ENCODE measurements at regions not wholly inside any gene's neighbourhood (a gene's known extent, or its start where the extent isn't known, plus 50 kb on each side); places are given as distances from the start of the nearest gene placed in this dataset.

- H3K4me3 ChIP-seq (ENCODE audit: low read length) = no peak overlapping the region
- peaks cover 23% of the 10 kb centered on the region for H3K9me3 ChIP-seq (ENCODE audit: control insufficient read depth, low read length)
- TF ChIP-seq, protein P1, sequence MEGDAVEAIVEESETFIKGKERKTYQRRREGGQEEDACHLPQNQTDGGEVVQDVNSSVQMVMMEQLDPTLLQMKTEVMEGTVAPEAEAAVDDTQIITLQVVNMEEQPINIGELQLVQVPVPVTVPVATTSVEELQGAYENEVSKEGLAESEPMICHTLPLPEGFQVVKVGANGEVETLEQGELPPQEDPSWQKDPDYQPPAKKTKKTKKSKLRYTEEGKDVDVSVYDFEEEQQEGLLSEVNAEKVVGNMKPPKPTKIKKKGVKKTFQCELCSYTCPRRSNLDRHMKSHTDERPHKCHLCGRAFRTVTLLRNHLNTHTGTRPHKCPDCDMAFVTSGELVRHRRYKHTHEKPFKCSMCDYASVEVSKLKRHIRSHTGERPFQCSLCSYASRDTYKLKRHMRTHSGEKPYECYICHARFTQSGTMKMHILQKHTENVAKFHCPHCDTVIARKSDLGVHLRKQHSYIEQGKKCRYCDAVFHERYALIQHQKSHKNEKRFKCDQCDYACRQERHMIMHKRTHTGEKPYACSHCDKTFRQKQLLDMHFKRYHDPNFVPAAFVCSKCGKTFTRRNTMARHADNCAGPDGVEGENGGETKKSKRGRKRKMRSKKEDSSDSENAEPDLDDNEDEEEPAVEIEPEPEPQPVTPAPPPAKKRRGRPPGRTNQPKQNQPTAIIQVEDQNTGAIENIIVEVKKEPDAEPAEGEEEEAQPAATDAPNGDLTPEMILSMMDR (conservative IDR thresholded peaks at IDR 0.05) = no peak
- H3K4me1 ChIP-seq (ENCODE audit: control insufficient read depth, insufficient read depth, low read length) = no peaks in the 10 kb centered on the region
- H3K4me1 Mint-ChIP-seq = no peaks in the 10 kb centered on the region
- H3K27ac ChIP-seq (ENCODE audit: low read depth, low read length) = no peak overlapping the region
- no peak overlapping the region for H3K27ac Mint-ChIP-seq
- H3K9ac ChIP-seq (ENCODE audit: extremely low read depth, low read length, poor library complexity, severe bottlenecking) = no peak overlapping the region
- H3K36me3 ChIP-seq (ENCODE audit: control insufficient read depth, insufficient read depth, low read length) = no peaks in the 10 kb centered on the region
- 93 to 100% methylated on average over 2 to 4 of the region's 4 CpGs for WGBS, 2 experiments (ENCODE audit: insufficient coverage in 1 of 2, insufficient read length in 1 of 2)
- peaks cover 20% of the 10 kb centered on the region for H3K9me3 Mint-ChIP-seq
- peaks cover 2% of the 10 kb centered on the region for H3K27me3 Mint-ChIP-seq (ENCODE audit: insufficient read depth)
- no peaks in the 10 kb centered on the region for H3K27me3 ChIP-seq (ENCODE audit: control insufficient read depth, insufficient read depth, low read length, poor library complexity, severe bottlenecking)
- peaks cover 2% of the 10 kb centered on the region for H3K36me3 Mint-ChIP-seq (ENCODE audit: low read depth)
- no peak overlapping the region for H3K4me3 Mint-ChIP-seq
- no peak for DNase-seq
Measured at GRCh38 chr14:89684139-89684538, 267.1 kb upstream of the FOXN3 start.

- peaks cover 23% of the 10 kb centered on the region for H3K9me3 ChIP-seq (ENCODE audit: control insufficient read depth, low read length)
- Mint-ChIP-seq H3K4me1 (no peaks in the 10 kb centered on the region), H3K27me3 (ENCODE audit: insufficient read depth) (peaks cover 2% of the 10 kb centered on the region), H3K4me3 (no peak overlapping the region), H3K36me3 (ENCODE audit: low read depth) (peaks cover 2% of the 10 kb centered on the region), H3K9me3 (peaks cover 20% of the 10 kb centered on the region), H3K27ac (no peak overlapping the region)
- TF ChIP-seq, protein P1 (conservative IDR thresholded peaks at IDR 0.05) = no peak
- H3K27ac ChIP-seq (ENCODE audit: low read depth, low read length) = no peak overlapping the region
- WGBS, 2 experiments (ENCODE audit: insufficient coverage in 1 of 2, insufficient read length in 1 of 2) = 93 to 95% methylated on average over 8 to 9 of the region's 9 CpGs
- H3K9ac ChIP-seq (ENCODE audit: extremely low read depth, low read length, poor library complexity, severe bottlenecking) = no peak overlapping the region
- H3K36me3 ChIP-seq (ENCODE audit: control insufficient read depth, insufficient read depth, low read length) = no peaks in the 10 kb centered on the region
- H3K4me1 ChIP-seq (ENCODE audit: control insufficient read depth, insufficient read depth, low read length) = no peaks in the 10 kb centered on the region
- DNase-seq = no peak
- no peak overlapping the region for H3K4me3 ChIP-seq (ENCODE audit: low read length)
- H3K27me3 ChIP-seq (ENCODE audit: control insufficient read depth, insufficient read depth, low read length, poor library complexity, severe bottlenecking) = no peaks in the 10 kb centered on the region
Measured at GRCh38 chr14:89681086-89682018, 264.3 kb upstream of the FOXN3 start.

DNA sequence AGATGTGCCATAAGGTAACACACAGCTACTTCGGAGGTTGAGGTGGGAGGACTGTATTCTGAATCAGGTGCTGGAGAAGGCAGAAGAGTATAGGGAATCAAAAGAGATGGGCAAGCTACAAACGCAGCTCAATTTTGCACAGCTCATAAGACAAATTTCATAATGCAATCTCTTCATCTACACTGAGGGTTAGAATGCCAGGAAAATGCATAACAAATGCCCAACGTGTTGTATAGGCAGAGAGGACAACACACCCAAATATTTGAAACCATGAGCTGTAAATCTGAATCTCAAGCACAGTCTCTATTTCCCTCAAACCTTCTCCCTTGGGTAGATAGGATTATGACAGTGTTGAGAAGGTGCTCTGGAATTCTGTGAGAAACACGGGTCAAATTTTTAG is 263.1 kb upstream of the FOXN3 start:
- H3K4me1 Mint-ChIP-seq = no peaks in the 10 kb centered on the region
- 84 to 89% methylated on average over 3 to 4 of the region's 4 CpGs for WGBS, 2 experiments (ENCODE audit: insufficient coverage in 1 of 2, insufficient read length in 1 of 2)

More for the DNA sequence above, 263.1 kb upstream of the FOXN3 start:
- Histone ChIP-seq H3K27me3 (ENCODE audit: control insufficient read depth, insufficient read depth, low read length, poor library complexity, severe bottlenecking) (no peaks in the 10 kb centered on the region), H3K9ac (ENCODE audit: extremely low read depth, low read length, poor library complexity, severe bottlenecking) (no peak overlapping the region), H3K36me3 (ENCODE audit: control insufficient read depth, insufficient read depth, low read length) (no peaks in the 10 kb centered on the region), H3K27ac (ENCODE audit: low read depth, low read length) (no peak overlapping the region), H3K9me3 (ENCODE audit: control insufficient read depth, low read length) (peaks cover 23% of the 10 kb centered on the region), H3K4me1 (ENCODE audit: control insufficient read depth, insufficient read depth, low read length) (no peaks in the 10 kb centered on the region), H3K4me3 (ENCODE audit: low read length) (no peak overlapping the region)
- TF ChIP-seq, protein P1 (conservative IDR thresholded peaks at IDR 0.05) = no peak
- H3K27ac Mint-ChIP-seq = no peak overlapping the region
- H3K36me3 Mint-ChIP-seq (ENCODE audit: low read depth) = peaks cover 2% of the 10 kb centered on the region
- H3K27me3 Mint-ChIP-seq (ENCODE audit: insufficient read depth) = peaks cover 2% of the 10 kb centered on the region
- H3K9me3 Mint-ChIP-seq = peaks cover 20% of the 10 kb centered on the region
- DNase-seq = no peak
- H3K4me3 Mint-ChIP-seq = no peak overlapping the region
